B cell (primary cell): ENCODE measurements at regions not wholly inside any gene's neighbourhood (a gene's known extent, or its start where the extent isn't known, plus 50 kb on each side); places are given as distances from the start of the nearest gene placed in this dataset.

Experiments used
- EZH2 ChIP-seq: IDR thresholded peaks from 2 replicates; pipeline ENCODE4 v1.6.1; 2012; ENCODE audit warnings: borderline replicate concordance, low read depth, mild to moderate bottlenecking, moderate library complexity, low read length; ENCODE audit not compliant: insufficient read depth, poor library complexity, severe bottlenecking
- TF ChIP-seq, protein P1 (sequence below): fragments of 200-600 bp; IDR thresholded peaks from one replicate; pipeline ENCODE4 v1.8.0; 2022; ENCODE audit warnings: antibody characterized with exemption, mild to moderate bottlenecking

DNA sequence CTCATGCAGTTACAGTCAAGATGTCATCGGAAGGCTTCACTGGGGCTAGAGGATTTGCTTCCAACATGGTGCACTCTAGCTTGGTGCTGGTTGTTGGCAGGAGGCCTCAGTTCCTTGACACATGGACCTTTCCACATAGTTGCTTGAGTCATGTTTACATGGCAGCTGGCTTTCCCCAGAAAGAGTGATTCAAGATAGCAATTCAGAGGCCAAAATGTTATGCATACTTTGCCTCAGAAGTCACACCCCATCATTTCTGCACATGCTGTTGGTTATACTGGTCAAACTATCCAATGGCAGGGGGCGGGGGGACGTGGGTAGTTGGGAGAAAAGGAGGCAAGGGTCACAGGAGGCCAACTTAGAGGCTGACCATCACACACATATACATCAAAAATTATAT lies 58.7 kb downstream of the FOXB1 start:
- TF ChIP-seq, protein P1, sequence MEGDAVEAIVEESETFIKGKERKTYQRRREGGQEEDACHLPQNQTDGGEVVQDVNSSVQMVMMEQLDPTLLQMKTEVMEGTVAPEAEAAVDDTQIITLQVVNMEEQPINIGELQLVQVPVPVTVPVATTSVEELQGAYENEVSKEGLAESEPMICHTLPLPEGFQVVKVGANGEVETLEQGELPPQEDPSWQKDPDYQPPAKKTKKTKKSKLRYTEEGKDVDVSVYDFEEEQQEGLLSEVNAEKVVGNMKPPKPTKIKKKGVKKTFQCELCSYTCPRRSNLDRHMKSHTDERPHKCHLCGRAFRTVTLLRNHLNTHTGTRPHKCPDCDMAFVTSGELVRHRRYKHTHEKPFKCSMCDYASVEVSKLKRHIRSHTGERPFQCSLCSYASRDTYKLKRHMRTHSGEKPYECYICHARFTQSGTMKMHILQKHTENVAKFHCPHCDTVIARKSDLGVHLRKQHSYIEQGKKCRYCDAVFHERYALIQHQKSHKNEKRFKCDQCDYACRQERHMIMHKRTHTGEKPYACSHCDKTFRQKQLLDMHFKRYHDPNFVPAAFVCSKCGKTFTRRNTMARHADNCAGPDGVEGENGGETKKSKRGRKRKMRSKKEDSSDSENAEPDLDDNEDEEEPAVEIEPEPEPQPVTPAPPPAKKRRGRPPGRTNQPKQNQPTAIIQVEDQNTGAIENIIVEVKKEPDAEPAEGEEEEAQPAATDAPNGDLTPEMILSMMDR = no peak
- TF ChIP-seq EZH2 = no peak
